Gastroesophageal sphincter (tissue), 4 donors: ENCODE measurements at regions not wholly inside any gene's neighbourhood (a gene's known extent, or its start where the extent isn't known, plus 50 kb on each side); places are given as distances from the start of the nearest gene placed in this dataset.

Experiments
- ATAC-seq: fragments of 150-250 bp; one replicate; pipeline ENCODE4 v1.9.1; 2016; ENCODE audit warnings: mild to moderate bottlenecking, moderate library complexity
- H3K27ac ChIP-seq, 4 donors: fragments of 200-600 bp; sonication (generic) in 3 of 4; 1 replicate in 3 of 4; 2 replicates in 1 of 4; pipeline ENCODE4 v1.5.1; 2016 to 2019
- H3K27me3 ChIP-seq: fragments of 200-600 bp; sonication (generic); one replicate; pipeline ENCODE4 v1.5.1; 2019
- H3K36me3 ChIP-seq, 2 donors: fragments of 200-600 bp; sonication (generic); one replicate each; pipeline ENCODE4 v1.5.1; 2019; ENCODE audit warnings: control low read depth in 1 of 2
- H3K4me1 ChIP-seq, 3 donors: fragments of 200-600 bp; sonication (generic); 1 replicate in 2 of 3; 2 replicates in 1 of 3; pipeline ENCODE4 v1.5.1; 2016 to 2019; ENCODE audit warnings: control low read depth in 2 of 3
- H3K4me3 ChIP-seq, 2 donors: fragments of 200-600 bp; sonication (generic); one replicate each; pipeline ENCODE4 v1.5.1; 2019; ENCODE audit warnings: mild to moderate bottlenecking in 1 of 2, moderate library complexity in 1 of 2
- H3K9me3 ChIP-seq, 3 donors: fragments of 200-600 bp; sonication (generic); one replicate each; pipeline ENCODE4 v1.5.1; 2017 to 2019; ENCODE audit warnings: control low read depth in 2 of 3
- CTCF ChIP-seq, 4 experiments: fragments of 200-600 bp in 2 of 4; fragments of 450-650 bp in 2 of 4; sonication (generic) in 1 of 4; IDR thresholded peaks; one replicate each; pipeline ENCODE4 v1.5.1; 2017 to 2019; ENCODE audit warnings: antibody characterized with exemption in 4 of 4, mild to moderate bottlenecking in 2 of 4, moderate library complexity in 2 of 4
- EP300 ChIP-seq: sonication (generic); formaldehyde crosslinking; IDR thresholded peaks from one replicate; pipeline ENCODE4 v1.6.1; 2017; ENCODE audit warnings: antibody characterized with exemption, mild to moderate bottlenecking
- POLR2A ChIP-seq, 2 donors: fragments of 450-650 bp; IDR thresholded peaks; one replicate each; pipeline ENCODE4 v1.6.1; 2017; ENCODE audit warnings: antibody characterized with exemption in 2 of 2, mild to moderate bottlenecking in 2 of 2, moderate library complexity in 1 of 2
- POLR2AphosphoS5 ChIP-seq: sonication (generic); formaldehyde crosslinking; IDR thresholded peaks from one replicate; pipeline ENCODE4 v1.6.1; 2017; ENCODE audit warnings: antibody characterized with exemption
- WGBS, 2 donors: methylation state at CpG; one replicate each; pipeline ENCODE4 v1.1.5; 2018; ENCODE audit warnings: low coverage in 1 of 2; 5-methylcytosine and 5-hydroxymethylcytosine counted together

DNA sequence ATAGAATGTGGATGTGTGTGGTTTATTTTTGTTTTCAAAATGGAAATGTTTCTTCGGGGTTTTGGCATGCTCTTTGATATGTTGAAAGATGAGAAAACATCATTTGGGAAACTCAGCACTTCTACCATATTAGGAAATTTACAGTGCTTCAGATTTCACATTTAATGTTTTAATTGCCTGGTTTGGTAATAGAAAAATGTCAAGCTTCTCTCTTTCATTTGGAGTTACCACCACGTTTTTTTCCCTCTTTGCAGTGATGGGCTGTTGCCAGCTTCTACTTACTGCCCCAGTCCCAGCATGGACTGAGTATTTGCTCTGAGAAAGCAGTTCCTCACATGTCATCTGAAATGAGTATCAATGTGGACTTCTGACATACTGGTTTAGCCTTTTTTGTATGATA, 267.7 kb downstream of the PRL start:
- H3K27me3 ChIP-seq: no peaks in the 10 kb centered on the region
- no peak for TF ChIP-seq CTCF (IDR thresholded peaks at IDR 0.05)
- TF ChIP-seq POLR2AphosphoS5: no peak
- TF ChIP-seq POLR2A (IDR thresholded peaks at IDR 0.05): no peak
- no peak for TF ChIP-seq EP300
- H3K27ac ChIP-seq: peak overlapping the region in 3 of 4 donors; percentile 24 to 54 (median 39)
- no peak for ATAC-seq
- 4 to 22% methylated on average over 2 of the region's 2 CpGs for WGBS, 2 donors
- no peak overlapping the region for H3K4me3 ChIP-seq
- peaks cover 4 to 46% (median 7%) of the 10 kb centered on the region in 3 donors for H3K4me1 ChIP-seq
- no peaks in the 10 kb centered on the region for H3K36me3 ChIP-seq
- H3K9me3 ChIP-seq: no peaks in the 10 kb centered on the region

GRCh38 chr6:22030730-22031619, 265.9 kb downstream of the PRL start:
- WGBS, 2 donors: 87 to 96% methylated on average over 3 to 6 of the region's 6 CpGs
- Histone ChIP-seq H3K9me3 (no peaks in the 10 kb centered on the region), H3K27ac (peak overlapping the region in 1 of 4 donors; percentile 54), H3K4me1 (peaks cover 0 to 35% (median 7%) of the 10 kb centered on the region in 3 donors), H3K4me3 (no peak overlapping the region), H3K36me3 (no peaks in the 10 kb centered on the region), H3K27me3 (no peaks in the 10 kb centered on the region)
- no peak for ATAC-seq
- TF ChIP-seq POLR2A (IDR thresholded peaks at IDR 0.05) (no peak), EP300 (no peak), POLR2AphosphoS5 (no peak), CTCF (IDR thresholded peaks at IDR 0.05) (no peak)

DNA sequence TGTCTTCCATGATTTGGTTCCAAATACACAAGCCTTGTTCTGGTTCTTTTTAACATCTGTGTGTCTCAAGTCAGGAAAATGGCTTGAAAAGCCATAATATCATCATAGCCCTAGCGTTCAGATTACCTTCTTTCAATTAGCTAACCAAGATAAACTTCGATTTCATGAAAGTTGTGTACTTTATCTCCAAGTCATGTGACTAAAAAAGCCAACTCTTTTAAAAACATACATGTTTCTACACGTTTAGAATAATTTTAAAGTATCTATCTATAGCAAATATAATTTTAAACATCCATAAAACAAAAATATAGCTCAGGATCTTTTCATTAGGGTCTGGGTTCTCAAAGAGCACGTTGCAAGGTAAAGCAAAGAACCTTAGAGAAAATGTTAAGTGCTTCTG, 261.1 kb downstream of the PRL start:
- no peak for ATAC-seq
- WGBS, 2 donors: 60 to 77% methylated on average over 4 of the region's 4 CpGs
- H3K9me3 ChIP-seq: peaks cover 0 to 12% (median 0%) of the 10 kb centered on the region in 3 donors
- H3K27ac ChIP-seq: no peak overlapping the region
- no peak overlapping the region for H3K4me3 ChIP-seq
- no peaks in the 10 kb centered on the region for H3K27me3 ChIP-seq
- TF ChIP-seq EP300 (no peak), CTCF (IDR thresholded peaks at IDR 0.05) (no peak), POLR2AphosphoS5 (no peak), POLR2A (IDR thresholded peaks at IDR 0.05) (no peak)
- peaks cover 0 to 7% (median 0%) of the 10 kb centered on the region in 3 donors for H3K4me1 ChIP-seq
- no peaks in the 10 kb centered on the region for H3K36me3 ChIP-seq

DNA sequence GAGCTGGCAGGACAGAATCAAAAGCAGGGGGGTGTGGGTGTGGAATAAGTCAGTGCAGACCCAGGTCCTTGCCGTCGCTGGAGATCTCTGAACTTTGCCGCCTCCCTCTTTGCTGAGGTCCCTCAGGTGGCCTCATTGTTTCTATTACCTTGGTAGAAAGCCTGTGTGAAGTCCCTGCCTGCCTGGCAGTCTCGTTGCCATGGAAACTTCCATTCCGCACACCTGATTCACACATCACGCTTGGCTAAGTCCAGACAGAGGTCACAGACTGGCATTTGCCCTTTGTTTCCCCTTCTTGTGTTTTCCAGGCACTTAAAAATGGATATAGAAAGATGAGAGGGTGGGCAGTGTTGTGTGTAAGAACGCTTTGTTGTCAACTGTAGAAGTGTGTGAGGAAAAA, 260.6 kb downstream of the PRL start:
- 31% methylated on average over 4 of the region's 7 CpGs; no CpG with 5 or more reads in 1 of the 2 donors for WGBS, 2 donors
- Histone ChIP-seq H3K4me3 (no peak overlapping the region), H3K4me1 (peaks cover 0 to 7% (median 0%) of the 10 kb centered on the region in 3 donors), H3K36me3 (no peaks in the 10 kb centered on the region), H3K27me3 (no peaks in the 10 kb centered on the region), H3K27ac (no peak overlapping the region), H3K9me3 (peaks cover 0 to 17% (median 0%) of the 10 kb centered on the region in 3 donors)
- no peak for TF ChIP-seq POLR2A (IDR thresholded peaks at IDR 0.05)
- TF ChIP-seq EP300: no peak
- TF ChIP-seq POLR2AphosphoS5: no peak
- no peak for TF ChIP-seq CTCF (IDR thresholded peaks at IDR 0.05)
- no peak for ATAC-seq

DNA sequence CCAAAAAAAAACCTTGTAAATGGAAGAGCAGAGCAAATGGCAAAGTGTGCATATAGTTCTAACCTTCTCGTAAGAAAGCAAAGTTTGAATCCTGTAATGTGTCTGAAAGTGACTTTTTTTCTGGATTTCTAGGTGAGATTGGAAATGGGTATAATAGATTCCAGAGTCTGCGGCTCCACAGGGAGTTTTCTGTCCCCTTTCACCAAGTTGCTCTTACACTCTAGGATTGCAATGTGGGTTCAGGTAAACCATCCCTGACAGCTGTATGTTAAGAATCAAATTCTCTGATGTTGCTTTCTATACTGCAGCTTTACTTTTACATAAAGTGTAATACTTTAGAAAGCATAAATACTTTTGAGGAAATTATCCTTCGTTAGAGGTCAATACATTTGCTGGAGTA, 260.1 kb downstream of the PRL start:
- H3K4me3 ChIP-seq: no peak overlapping the region
- no peaks in the 10 kb centered on the region for H3K36me3 ChIP-seq
- no peaks in the 10 kb centered on the region for H3K27me3 ChIP-seq
- peaks cover 0 to 17% (median 0%) of the 10 kb centered on the region in 3 donors for H3K9me3 ChIP-seq
- no peak for TF ChIP-seq EP300
- TF ChIP-seq POLR2A (IDR thresholded peaks at IDR 0.05): no peak
- TF ChIP-seq POLR2AphosphoS5: no peak
- TF ChIP-seq CTCF (IDR thresholded peaks at IDR 0.05): no peak
- 70 to 73% methylated on average over 3 of the region's 3 CpGs for WGBS, 2 donors
- no peak for ATAC-seq
- peaks cover 0 to 7% (median 0%) of the 10 kb centered on the region in 3 donors for H3K4me1 ChIP-seq
- no peak overlapping the region for H3K27ac ChIP-seq
